ENCODE measurements at regions not wholly inside any gene's neighbourhood (a gene's known extent, or its start where the extent isn't known, plus 50 kb on each side); places are given as distances from the start of the nearest gene placed in this dataset.

DNA sequence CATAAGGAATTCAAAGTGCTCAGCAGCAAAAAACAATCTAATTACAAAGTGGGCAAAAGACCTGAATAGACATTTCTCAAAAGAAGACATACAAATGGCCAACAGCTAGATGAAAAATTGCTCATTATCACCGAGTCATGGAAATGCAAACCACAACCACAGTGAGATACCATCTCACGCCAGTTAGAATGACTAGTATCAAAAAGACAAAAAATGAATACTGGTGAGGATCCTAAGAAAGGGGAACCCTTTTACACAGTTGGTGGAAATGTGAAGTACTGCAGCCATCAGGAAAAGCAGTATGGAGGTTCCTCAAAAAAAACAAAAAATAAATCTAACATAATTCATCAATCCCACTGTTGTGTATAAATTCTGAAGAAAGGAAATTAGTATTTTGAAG lies 1206.1 kb downstream of the EFNB2 start:
- TF ChIP-seq YY1 (IDR thresholded peaks at IDR 0.05; ENCODE audit: extremely low read depth, insufficient replicate concordance, low read depth, low read length) = no peak
- no peak for TF ChIP-seq SP1 (IDR thresholded peaks at IDR 0.05; ENCODE audit: low read depth)
- no peak for TF ChIP-seq JUND (IDR thresholded peaks at IDR 0.05)
- TF ChIP-seq ZNF274 (IDR thresholded peaks at IDR 0.05; ENCODE audit: low read depth, low read length) = no peak
- TF ChIP-seq TCF7L2 (IDR thresholded peaks at IDR 0.05; ENCODE audit: borderline replicate concordance, extremely low read depth, insufficient read depth, insufficient read length) = no peak
- TF ChIP-seq ZFX (IDR thresholded peaks at IDR 0.05) = no peak
- TF ChIP-seq FOSL1 (IDR thresholded peaks at IDR 0.05; ENCODE audit: low read depth) = no peak
- TF ChIP-seq, protein P1, sequence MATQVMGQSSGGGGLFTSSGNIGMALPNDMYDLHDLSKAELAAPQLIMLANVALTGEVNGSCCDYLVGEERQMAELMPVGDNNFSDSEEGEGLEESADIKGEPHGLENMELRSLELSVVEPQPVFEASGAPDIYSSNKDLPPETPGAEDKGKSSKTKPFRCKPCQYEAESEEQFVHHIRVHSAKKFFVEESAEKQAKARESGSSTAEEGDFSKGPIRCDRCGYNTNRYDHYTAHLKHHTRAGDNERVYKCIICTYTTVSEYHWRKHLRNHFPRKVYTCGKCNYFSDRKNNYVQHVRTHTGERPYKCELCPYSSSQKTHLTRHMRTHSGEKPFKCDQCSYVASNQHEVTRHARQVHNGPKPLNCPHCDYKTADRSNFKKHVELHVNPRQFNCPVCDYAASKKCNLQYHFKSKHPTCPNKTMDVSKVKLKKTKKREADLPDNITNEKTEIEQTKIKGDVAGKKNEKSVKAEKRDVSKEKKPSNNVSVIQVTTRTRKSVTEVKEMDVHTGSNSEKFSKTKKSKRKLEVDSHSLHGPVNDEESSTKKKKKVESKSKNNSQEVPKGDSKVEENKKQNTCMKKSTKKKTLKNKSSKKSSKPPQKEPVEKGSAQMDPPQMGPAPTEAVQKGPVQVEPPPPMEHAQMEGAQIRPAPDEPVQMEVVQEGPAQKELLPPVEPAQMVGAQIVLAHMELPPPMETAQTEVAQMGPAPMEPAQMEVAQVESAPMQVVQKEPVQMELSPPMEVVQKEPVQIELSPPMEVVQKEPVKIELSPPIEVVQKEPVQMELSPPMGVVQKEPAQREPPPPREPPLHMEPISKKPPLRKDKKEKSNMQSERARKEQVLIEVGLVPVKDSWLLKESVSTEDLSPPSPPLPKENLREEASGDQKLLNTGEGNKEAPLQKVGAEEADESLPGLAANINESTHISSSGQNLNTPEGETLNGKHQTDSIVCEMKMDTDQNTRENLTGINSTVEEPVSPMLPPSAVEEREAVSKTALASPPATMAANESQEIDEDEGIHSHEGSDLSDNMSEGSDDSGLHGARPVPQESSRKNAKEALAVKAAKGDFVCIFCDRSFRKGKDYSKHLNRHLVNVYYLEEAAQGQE (IDR thresholded peaks at IDR 0.05; ENCODE audit: low read depth) = no peak
- TF ChIP-seq EZH2 (IDR thresholded peaks at IDR 0.05) = no peak
- TF ChIP-seq CEBPB (IDR thresholded peaks at IDR 0.05; ENCODE audit: low read depth) = no peak
- TF ChIP-seq SIN3A (IDR thresholded peaks at IDR 0.05; ENCODE audit: low read depth) = no peak
- TF ChIP-seq CBX3 (IDR thresholded peaks at IDR 0.05; ENCODE audit: low read depth) = no peak
- no peaks in the 10 kb centered on the region for H3K9me2 ChIP-seq (ENCODE audit: insufficient read depth)
- no peak overlapping the region for H3K27ac ChIP-seq (ENCODE audit: low read depth, low read length)
- intact Hi-C loops (cut with micrococcal nuclease) = no loop called here
- no peak overlapping the region for H3K4me2 ChIP-seq (ENCODE audit: low read length)
- no peak overlapping the region for H3K4me3 ChIP-seq (replicated peaks in 1 of 2; ENCODE audit: low read depth in 1 of 2, low read length in 2 of 2)
- no peaks in the 10 kb centered on the region for H3K79me2 ChIP-seq (ENCODE audit: insufficient read depth, low read length)
- POLR2A ChIA-PET = no interaction called here
- H3K4me1 ChIP-seq (ENCODE audit: control insufficient read depth in 1 of 2, insufficient read depth in 2 of 2, low read length in 2 of 2) = no peaks in the 10 kb centered on the region
- no peak overlapping the region for H2AFZ ChIP-seq (ENCODE audit: low read depth, low read length, poor library complexity, severe bottlenecking)
- RAD21 ChIA-PET (ENCODE audit: low non-redundant PET in 1 of 2, low total read pairs in 2 of 2, uncharacterized antibody in 2 of 2, unreplicated experiment in 2 of 2) = no interaction called here
- no TSS peak for BruUV-seq (replicated peaks)
- CTCF ChIA-PET = no interaction called here
- no peaks in the 10 kb centered on the region for H3K36me3 ChIP-seq (ENCODE audit: control insufficient read depth in 1 of 2, insufficient read depth in 2 of 2, low read length in 2 of 2)
- ATAC-seq (no peak), DNase-seq (ENCODE audit: low read depth, low spot score) (no peak)
- no peaks in the 10 kb centered on the region for H3K9me3 ChIP-seq (ENCODE audit: control insufficient read depth in 1 of 2, insufficient read depth in 1 of 2, low read depth in 1 of 2, low read length in 2 of 2)
- H4K20me1 ChIP-seq (ENCODE audit: insufficient read depth) = no peaks in the 10 kb centered on the region
- no peak overlapping the region for H3K9ac ChIP-seq (ENCODE audit: low read length)
- no peaks in the 10 kb centered on the region for H3K27me3 ChIP-seq (ENCODE audit: insufficient read depth, low read length)

Data from HCT116 (cell line).